GM20000 (cell line): ENCODE measurements at regions not wholly inside any gene's neighbourhood (a gene's known extent, or its start where the extent isn't known, plus 50 kb on each side); places are given as distances from the start of the nearest gene placed in this dataset.

Experiments used
- DNase-seq: peaks from one replicate; pipeline ENCODE4 v3.0.0; 2012; ENCODE audit warnings: low spot score
- TF ChIP-seq, protein P1 (sequence below): IDR thresholded peaks from 2 replicates; pipeline ENCODE4 v1.5.1; 2012; ENCODE audit warnings: mild to moderate bottlenecking, control low read depth; ENCODE audit errors: extremely low read depth, missing control alignments

- TF ChIP-seq, protein P1, sequence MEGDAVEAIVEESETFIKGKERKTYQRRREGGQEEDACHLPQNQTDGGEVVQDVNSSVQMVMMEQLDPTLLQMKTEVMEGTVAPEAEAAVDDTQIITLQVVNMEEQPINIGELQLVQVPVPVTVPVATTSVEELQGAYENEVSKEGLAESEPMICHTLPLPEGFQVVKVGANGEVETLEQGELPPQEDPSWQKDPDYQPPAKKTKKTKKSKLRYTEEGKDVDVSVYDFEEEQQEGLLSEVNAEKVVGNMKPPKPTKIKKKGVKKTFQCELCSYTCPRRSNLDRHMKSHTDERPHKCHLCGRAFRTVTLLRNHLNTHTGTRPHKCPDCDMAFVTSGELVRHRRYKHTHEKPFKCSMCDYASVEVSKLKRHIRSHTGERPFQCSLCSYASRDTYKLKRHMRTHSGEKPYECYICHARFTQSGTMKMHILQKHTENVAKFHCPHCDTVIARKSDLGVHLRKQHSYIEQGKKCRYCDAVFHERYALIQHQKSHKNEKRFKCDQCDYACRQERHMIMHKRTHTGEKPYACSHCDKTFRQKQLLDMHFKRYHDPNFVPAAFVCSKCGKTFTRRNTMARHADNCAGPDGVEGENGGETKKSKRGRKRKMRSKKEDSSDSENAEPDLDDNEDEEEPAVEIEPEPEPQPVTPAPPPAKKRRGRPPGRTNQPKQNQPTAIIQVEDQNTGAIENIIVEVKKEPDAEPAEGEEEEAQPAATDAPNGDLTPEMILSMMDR: no peak
- no peak for DNase-seq
These were observed 157.7 kb downstream of the LYPLAL1 start for GRCh38 chr1:219331424-219331823.

DNA sequence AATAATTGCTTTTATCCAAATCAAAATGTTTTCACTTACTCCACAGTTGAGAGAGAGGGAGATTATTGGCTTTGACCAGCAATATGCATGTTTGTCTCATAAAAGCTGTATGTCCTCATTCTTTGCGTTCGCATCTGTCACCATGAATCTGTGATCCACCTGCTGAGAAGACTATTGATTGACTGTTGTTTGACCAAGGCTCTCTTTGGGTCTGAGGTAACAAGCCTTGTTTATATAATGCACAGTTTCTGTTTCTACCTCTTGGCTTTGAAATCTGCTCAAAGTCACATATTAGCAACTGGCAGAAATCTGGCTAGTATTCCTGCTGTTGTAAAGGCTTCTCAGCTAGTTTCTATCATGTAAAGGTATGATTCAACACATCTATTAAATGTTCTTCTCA, 157.0 kb downstream of the LYPLAL1 start:
- TF ChIP-seq, protein P1: no peak
- no peak for DNase-seq

DNA sequence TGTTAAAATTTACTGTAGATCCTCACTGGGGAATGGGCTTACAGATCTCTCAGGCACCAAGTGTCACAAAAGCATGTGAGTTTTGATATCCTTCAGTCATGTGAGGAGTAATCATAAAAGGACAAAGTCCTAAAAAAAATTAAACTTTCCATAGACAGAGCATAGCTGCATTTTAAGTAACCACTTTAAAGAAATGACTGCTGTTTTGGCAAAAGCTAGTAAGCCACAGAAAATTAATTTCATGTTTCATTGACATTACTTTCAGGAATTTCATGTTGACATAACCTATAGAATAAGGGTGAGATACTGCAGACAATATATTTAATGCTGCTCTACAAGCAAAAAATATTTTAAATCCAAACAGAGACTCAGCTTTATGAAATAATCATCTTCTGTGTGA, 156.3 kb downstream of the LYPLAL1 start:
- no peak for DNase-seq
- TF ChIP-seq, protein P1: no peak

DNA sequence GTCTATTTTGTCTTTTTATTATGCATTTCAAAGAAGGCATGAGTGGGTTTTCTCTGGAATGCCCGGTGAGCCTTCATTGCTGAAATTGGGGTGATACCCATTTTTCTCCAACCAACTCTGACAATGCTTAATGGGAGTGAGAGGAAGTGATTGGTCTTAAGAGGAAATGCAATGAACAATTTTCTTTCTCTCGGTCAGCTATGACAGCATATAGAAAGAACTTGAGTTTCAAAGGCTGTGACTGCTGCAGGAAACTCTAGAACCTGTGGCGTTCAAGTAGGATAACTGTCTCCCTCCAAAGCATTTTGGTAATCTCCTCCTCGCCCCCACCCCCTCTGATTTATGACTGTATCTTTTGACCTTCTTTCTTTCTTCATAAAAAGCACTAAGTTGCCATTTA, 155.9 kb downstream of the LYPLAL1 start:
- TF ChIP-seq, protein P1: no peak
- no peak for DNase-seq

GRCh38 chr1:219326843-219327242, 153.2 kb downstream of the LYPLAL1 start:
- no peak for DNase-seq
- TF ChIP-seq, protein P1: no peak

DNA sequence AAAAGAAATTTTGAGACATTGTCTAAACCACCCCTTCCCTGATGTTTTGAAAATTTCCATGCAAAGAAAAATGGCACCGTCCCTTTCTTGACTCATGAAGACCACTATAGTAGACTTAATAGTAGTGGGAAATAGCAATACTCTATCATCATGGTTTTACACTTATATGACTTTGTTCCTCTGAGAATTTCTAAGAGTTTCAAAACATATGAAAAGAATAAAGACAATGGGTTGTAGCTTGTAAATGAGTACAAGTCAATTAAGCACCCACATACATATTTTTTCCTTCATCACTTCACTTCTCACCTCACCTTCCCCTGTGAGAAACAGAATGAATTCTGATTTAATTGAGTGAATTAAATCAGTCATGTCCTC, 151.7 kb downstream of the LYPLAL1 start:
- DNase-seq: no peak
- TF ChIP-seq, protein P1: no peak

GRCh38 chr1:219324629-219325367, 151.1 kb downstream of the LYPLAL1 start:
- no peak for DNase-seq
- TF ChIP-seq, protein P1: no peak
